ENCODE measurements at regions not wholly inside any gene's neighbourhood (a gene's known extent, or its start where the extent isn't known, plus 50 kb on each side); places are given as distances from the start of the nearest gene placed in this dataset.

- H3K36me3 ChIP-seq, result no peaks in the 10 kb centered on the region
- no peak for DNase-seq
- H3K27ac ChIP-seq, result no peak overlapping the region
- intact Hi-C loops (cut with DNase I; ENCODE audit: low total_unique reads), result no loop called here
- TF ChIP-seq CTCF (IDR thresholded peaks at IDR 0.05) (no peak), POLR2A (IDR thresholded peaks at IDR 0.05) (no peak)
- H3K27me3 ChIP-seq, result no peaks in the 10 kb centered on the region
- H3K9me3 ChIP-seq, result no peaks in the 10 kb centered on the region
- no peak overlapping the region for H3K4me3 ChIP-seq
- H3K4me1 ChIP-seq, result no peaks in the 10 kb centered on the region
Observed at GRCh38 chr3:3519266-3519665, 280.0 kb upstream of the LRRN1 start.

GRCh38 chr3:3516996-3517395, 282.2 kb upstream of the LRRN1 start:
- no peak for TF ChIP-seq CTCF (IDR thresholded peaks at IDR 0.05)
- no peak for TF ChIP-seq POLR2A (IDR thresholded peaks at IDR 0.05)

GRCh38 chr3:3516384-3516783, 282.8 kb upstream of the LRRN1 start:
- H3K27ac ChIP-seq, result no peak overlapping the region
- no peaks in the 10 kb centered on the region for H3K4me1 ChIP-seq
- TF ChIP-seq POLR2A (IDR thresholded peaks at IDR 0.05) (no peak), CTCF (IDR thresholded peaks at IDR 0.05) (no peak)
- H3K4me3 ChIP-seq, result no peak overlapping the region
- H3K27me3 ChIP-seq, result no peaks in the 10 kb centered on the region
- no peak for DNase-seq
- intact Hi-C loops (cut with DNase I; ENCODE audit: low total_unique reads), result no loop called here
- no peaks in the 10 kb centered on the region for H3K9me3 ChIP-seq
- H3K36me3 ChIP-seq, result no peaks in the 10 kb centered on the region

More at GRCh38 chr3:3516996-3517395, 282.2 kb upstream of the LRRN1 start:
- H3K4me1 ChIP-seq, result no peaks in the 10 kb centered on the region
- H3K4me3 ChIP-seq, result no peak overlapping the region
- no peaks in the 10 kb centered on the region for H3K9me3 ChIP-seq
- DNase-seq, result no peak
- no peaks in the 10 kb centered on the region for H3K36me3 ChIP-seq
- H3K27me3 ChIP-seq, result no peaks in the 10 kb centered on the region
- no peak overlapping the region for H3K27ac ChIP-seq
- intact Hi-C loops (cut with DNase I; ENCODE audit: low total_unique reads), result no loop called here

- Histone ChIP-seq H3K4me1 (no peaks in the 10 kb centered on the region), H3K9me3 (no peaks in the 10 kb centered on the region), H3K27me3 (no peaks in the 10 kb centered on the region), H3K4me3 (no peak overlapping the region), H3K27ac (no peak overlapping the region), H3K36me3 (no peaks in the 10 kb centered on the region)
- intact Hi-C loops (cut with DNase I; ENCODE audit: low total_unique reads), result no loop called here
- TF ChIP-seq CTCF (IDR thresholded peaks at IDR 0.05), result no peak
- TF ChIP-seq POLR2A (IDR thresholded peaks at IDR 0.05), result no peak
- DNase-seq, result no peak
Observed at GRCh38 chr3:3509665-3510064, 289.6 kb upstream of the LRRN1 start.

GRCh38 chr3:3504686-3505085, 294.5 kb upstream of the LRRN1 start:
- TF ChIP-seq CTCF (IDR thresholded peaks at IDR 0.05), result no peak
- no peak for TF ChIP-seq POLR2A (IDR thresholded peaks at IDR 0.05)
- Histone ChIP-seq H3K27ac (no peak overlapping the region), H3K4me1 (no peaks in the 10 kb centered on the region), H3K27me3 (no peaks in the 10 kb centered on the region), H3K4me3 (no peak overlapping the region), H3K36me3 (no peaks in the 10 kb centered on the region), H3K9me3 (no peaks in the 10 kb centered on the region)
- DNase-seq, result no peak
- intact Hi-C loops (cut with DNase I; ENCODE audit: low total_unique reads), result no loop called here

Data from uterus (tissue), 3 donors.